HG03460 (cell line): ENCODE measurements at regions not wholly inside any gene's neighbourhood (a gene's known extent, or its start where the extent isn't known, plus 50 kb on each side); places are given as distances from the start of the nearest gene placed in this dataset.
"Not testable (repeated sequence)": the region's sequence is repeated elsewhere in the genome, so short reads cannot be mapped to it uniquely, and the experiment has no call there.

Experiments used
- ATAC-seq: cut with Tn5 transposase; IDR thresholded peaks from one replicate; pipeline ENCODE4 v1.9.1; 2021; ENCODE audit not compliant: unreplicated experiment

GRCh38 chr22:23397613-23398567, 182.2 kb downstream of the IGLL1 start:
- ATAC-seq: no peak

DNA sequence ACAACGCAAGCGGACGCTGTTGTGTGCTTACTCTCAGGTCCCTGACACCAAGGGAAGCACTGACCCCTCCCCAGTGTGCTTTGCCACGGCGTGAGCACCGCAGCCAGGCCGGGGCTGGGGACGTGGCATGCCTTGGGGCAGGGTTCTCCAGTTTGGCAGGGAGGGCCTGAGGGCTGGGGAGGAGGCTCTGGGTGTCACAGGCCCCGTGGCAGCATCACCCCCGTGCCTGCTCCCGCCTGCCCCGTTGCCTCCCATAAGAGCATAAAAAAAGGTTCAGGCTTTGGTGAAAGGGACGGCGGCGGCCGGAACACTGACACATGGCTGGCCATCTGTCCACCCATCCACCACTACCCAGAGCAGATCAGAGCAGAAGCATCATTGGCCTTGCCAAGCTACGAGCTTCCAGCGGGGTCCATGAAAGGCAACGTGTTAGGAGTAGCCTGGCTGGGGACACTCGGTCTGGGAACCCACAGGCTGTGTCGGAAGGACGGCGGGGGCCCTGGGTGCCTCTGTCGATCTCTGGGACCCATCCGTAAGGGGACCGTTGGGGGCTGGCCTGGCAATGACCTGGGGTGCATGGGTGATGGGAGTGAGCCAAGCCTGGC, 183.0 kb downstream of the IGLL1 start:
- no peak for ATAC-seq

GRCh38 chr22:23396362-23397007, 183.6 kb downstream of the IGLL1 start:
- no peak for ATAC-seq

GRCh38 chr22:23395530-23396361, 184.3 kb downstream of the IGLL1 start:
- ATAC-seq: no peak

- no peak for ATAC-seq
These were observed 185.4 kb downstream of the IGLL1 start for GRCh38 chr22:23394525-23395326.

DNA sequence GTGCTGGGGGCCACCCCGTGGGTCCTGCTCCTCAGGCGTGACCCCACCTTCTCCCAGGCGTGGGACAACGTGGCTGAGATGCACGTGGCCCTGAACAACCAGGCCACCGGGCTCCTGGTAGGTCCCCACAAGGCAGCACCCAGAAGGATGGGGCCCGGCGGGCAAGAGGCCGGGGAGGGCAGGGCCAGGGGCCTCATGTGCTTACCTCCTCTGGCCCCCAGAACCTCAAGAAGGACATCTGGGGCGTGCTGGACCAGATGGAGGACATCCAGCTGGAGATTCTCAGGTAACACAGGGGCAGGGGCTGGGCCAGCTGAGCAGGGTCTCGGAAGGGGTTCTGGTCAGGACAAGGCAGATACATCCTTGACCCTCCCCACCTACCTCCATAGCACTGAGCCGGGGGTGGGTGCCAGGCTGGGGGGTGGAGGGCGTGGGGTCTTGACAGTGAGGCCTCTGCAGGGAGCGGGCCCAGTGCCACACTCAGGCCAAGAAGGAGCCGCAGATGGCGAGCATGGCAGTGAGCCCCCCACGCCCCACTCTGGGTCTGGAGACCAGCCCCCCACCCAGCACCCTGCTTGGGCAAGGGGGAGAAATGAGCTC, 186.3 kb downstream of the IGLL1 start:
- ATAC-seq: no peak

DNA sequence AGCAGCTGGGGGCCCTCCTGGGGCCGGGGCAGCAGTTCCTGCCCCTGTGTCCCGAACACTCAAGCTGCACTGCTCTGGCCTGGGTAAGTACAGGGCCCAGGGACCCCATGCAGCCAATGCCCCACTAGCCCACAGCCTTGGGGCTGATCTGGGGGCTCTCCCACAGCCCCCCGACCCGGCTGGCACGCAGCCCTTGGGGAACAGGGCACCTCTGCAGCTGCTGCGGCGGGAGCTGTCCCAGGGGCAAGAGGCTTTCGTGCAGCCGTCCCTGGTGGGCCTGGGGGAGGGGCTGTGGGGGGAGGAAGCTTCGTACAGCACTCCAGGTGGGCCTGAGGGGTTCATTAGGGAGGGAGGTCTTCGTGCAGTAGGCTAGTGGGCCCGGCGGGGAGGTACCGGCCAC, 186.9 kb downstream of the IGLL1 start:
- not testable (repeated sequence) for ATAC-seq

DNA sequence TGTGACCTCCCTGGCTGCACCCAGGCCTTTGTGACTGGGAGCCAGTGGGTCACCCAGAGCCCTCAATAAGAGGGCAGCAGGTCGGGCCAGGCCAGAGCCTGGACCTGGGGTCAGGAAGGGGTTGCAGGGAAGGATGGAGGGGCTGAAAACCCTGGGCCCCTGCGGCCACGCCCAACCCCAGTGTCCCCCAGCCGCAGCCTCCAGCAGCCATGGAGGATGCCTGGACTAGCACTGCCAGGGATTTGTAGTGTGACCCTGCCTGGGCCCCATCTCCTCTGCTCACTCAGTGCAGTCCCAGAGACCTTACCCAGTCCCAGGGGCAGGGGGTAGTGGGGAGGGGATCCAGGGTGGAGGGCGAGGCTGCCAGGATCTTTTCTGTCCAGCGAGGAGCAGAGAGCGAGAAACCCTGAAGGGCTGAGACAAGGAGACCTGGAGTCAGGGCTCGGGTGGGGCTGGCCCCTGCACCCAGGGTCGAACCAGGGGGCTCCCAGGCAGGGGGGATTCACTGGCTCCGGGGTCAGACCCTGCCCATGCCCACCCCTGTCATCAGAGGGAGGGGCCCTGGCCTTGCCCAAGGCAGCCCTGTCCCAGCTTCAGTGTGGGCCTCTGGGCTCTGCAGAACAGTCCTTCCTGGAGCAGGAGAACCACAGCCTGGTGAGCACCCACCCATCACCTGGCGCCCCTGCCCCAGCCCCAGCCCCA, 187.5 kb downstream of the IGLL1 start:
- ATAC-seq: no peak

GRCh38 chr22:23391022-23391421, 189.1 kb downstream of the IGLL1 start:
- no peak for ATAC-seq

DNA sequence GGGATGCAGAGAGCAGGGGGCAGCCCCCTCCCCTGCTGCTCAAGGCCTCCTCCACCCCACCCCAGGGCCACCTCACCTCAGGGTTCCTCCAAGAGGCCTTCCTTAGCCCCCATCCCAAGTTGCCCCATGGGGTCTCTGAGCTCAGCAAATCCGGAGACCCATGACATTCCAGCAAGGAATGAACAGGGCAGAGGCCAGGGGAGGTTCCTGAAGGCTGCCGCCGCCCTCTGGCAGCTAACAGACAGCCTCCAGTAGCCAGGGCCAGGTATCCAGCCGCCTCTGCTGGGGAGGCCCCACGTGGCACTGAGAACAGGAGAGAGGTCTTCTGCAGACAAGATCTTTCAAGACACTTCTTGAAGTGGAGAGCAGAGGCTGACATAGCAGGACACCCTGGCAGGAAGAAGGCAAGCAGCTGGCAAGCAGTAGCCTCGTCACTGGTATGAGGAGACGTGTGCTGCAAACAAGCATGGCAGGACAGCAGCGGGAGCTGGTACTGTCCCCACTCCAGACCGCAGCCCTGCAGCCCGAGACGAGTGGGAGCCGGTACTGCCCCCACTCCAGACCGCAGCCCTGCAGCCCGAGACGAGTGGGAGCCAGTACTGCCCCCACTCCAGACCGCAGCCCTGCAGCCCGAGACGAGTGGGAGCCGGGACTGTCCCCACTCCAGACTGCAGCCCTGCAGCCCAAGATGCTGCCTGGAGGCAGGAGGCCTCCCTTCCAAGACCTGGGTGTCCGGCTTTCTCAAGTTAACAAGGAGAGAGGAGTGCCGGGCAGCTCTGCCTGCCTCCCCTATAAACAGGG, 190.6 kb downstream of the IGLL1 start:
- ATAC-seq: no peak

- no peak for ATAC-seq
These were observed 191.6 kb downstream of the IGLL1 start for GRCh38 chr22:23388517-23388890.

- no peak for ATAC-seq
These were observed 192.1 kb downstream of the IGLL1 start for GRCh38 chr22:23387827-23388516.

DNA sequence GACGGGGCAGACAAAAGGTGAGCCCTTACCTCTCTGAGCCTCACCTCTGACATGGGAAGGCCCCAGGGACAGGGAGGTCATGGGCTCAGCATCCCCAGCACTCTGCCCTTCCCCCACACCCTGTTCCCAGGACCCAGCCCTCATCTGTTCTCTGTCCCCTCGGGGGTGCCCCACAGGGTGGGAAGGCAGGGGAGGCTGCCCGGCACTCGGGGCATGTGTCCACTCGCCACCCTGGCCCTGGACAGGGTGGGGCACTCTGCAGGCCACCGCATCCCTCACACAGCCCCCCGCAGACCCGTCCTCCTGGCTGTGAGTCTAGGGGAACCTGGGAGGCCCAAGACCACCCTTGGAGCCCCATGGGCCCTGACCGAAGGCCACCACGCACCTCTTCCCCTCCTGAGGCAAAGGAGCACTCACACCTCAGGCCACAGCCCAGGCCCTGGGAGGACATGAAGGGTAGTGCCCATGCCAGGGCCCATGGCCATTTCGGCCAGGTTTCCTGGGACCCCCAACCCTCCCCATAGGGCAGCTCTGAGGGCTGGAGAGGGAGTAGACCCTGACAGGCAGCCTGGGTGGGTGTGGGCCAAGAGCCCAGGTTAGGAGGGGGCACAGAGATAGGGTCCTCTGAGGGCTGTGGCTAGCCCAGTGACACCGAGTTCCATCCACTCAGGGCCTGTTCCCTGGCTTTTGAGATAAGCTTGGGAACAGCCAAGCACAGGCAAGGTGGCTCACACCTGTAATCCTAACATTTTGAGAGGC, 193.1 kb downstream of the IGLL1 start:
- ATAC-seq: no peak

GRCh38 chr22:23385678-23386631, 194.1 kb downstream of the IGLL1 start:
- ATAC-seq: no peak

DNA sequence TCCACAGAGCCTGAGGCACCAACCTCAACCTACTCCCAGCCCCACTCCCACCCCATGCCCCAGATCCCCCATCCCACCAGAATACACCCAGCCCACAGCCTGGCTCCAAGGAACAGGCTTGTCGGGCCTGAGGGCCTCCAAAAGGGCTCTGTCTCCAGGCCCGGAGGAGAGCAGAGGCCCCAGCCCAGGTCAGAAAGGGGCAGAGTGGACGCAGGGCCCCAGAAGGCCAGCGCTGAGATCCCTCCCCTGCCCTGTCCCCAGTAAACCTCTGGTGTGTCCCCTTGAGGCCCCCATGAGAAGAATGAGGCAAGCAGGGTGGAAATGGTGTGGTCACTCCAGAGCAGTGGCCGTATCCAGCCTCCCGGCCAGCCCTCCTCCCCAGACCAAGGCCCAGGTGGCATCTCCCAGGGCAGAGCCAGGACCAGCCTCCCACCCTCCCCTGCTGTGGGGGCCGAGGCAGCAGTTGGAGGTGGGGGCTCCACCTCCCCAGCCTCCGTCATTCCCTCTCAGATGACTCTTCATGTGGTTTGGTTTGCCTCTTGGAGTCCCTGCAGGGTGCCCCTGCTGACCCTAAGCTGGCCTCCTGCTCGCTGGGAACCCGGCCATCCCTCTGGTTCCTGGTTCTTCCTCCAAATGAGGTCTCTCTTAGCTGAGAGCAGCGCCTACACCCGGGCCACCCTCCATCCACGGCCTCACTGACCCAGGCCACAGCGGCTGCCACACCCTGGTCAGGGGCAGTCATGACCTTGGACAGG, 195.0 kb downstream of the IGLL1 start:
- no peak for ATAC-seq
